Naive thymus-derived CD8-positive, alpha-beta T cell (primary cell): ENCODE measurements at regions not wholly inside any gene's neighbourhood (a gene's known extent, or its start where the extent isn't known, plus 50 kb on each side); places are given as distances from the start of the nearest gene placed in this dataset.
"Not testable (repeated sequence)": the region's sequence is repeated elsewhere in the genome, so short reads cannot be mapped to it uniquely, and the experiment has no call there.

Source experiments
- ATAC-seq, 2 donors: fragments of 150-1000 bp; cut with Tn5 transposase in 1 of 2; sonication (Bioruptor Pico), chemical (Tn5 transposase) in 1 of 2; 1 replicate in 1 of 2; 2 replicates in 1 of 2; pipeline ENCODE4 v1.10.0; 2021; ENCODE audit warnings: mild to moderate bottlenecking in 2 of 2, moderate library complexity in 2 of 2
- POLR2A ChIA-PET: fragments of 350-600 bp; sonication (Branson Sonifier 250); formaldehyde crosslinking; loops from one replicate; lab custom pipeline; 2021; ENCODE audit warnings: antibody characterized with exemption; lab: Charles Lee
- DNase-seq, 10 donors: peaks; one replicate each; pipeline versions ENCODE4 v3.0.0 to v3.0.0-alpha.2; 2020 to 2022
- H3K27ac Mint-ChIP-seq, 10 donors: one replicate each; pipeline ENCODE4 v1.8.0; 2020 to 2022; ENCODE audit warnings: mild to moderate bottlenecking in 10 of 10, mixed read lengths in 10 of 10, moderate library complexity in 4 of 10, inconsistent platforms in 1 of 10
- H3K27me3 Mint-ChIP-seq, 5 donors: one replicate each; pipeline ENCODE4 v1.8.0; 2021 to 2022; ENCODE audit warnings: mixed read lengths in 5 of 5
- H3K36me3 Mint-ChIP-seq, 3 donors: one replicate each; pipeline ENCODE4 v1.8.0; 2020 to 2022; ENCODE audit warnings: mixed read lengths in 3 of 3, mild to moderate bottlenecking in 2 of 3, inconsistent platforms in 1 of 3
- H3K4me1 Mint-ChIP-seq, 4 donors: one replicate each; pipeline ENCODE4 v1.8.0; 2021 to 2022; ENCODE audit warnings: mixed read lengths in 4 of 4
- H3K4me3 Mint-ChIP-seq, 10 donors: one replicate each; pipeline ENCODE4 v1.8.0; 2020 to 2022; ENCODE audit warnings: mild to moderate bottlenecking in 10 of 10, mixed read lengths in 10 of 10, moderate library complexity in 6 of 10, inconsistent platforms in 1 of 10
- H3K9me3 Mint-ChIP-seq, 9 donors: one replicate each; pipeline ENCODE4 v1.8.0; 2020 to 2022; ENCODE audit warnings: mixed read lengths in 9 of 9, mild to moderate bottlenecking in 3 of 9, inconsistent platforms in 1 of 9, moderate library complexity in 1 of 9

GRCh38 chr6:77087794-77088318, 375.4 kb downstream of the HTR1B start:
- peaks cover 0 to 13% (median 2%) of the 10 kb centered on the region in 9 donors for H3K9me3 Mint-ChIP-seq
- H3K4me1 Mint-ChIP-seq, H3K36me3 Mint-ChIP-seq, H3K27me3 Mint-ChIP-seq, DNase-seq, ATAC-seq, POLR2A ChIA-PET, H3K27ac Mint-ChIP-seq, H3K4me3 Mint-ChIP-seq: not testable (repeated sequence)

- H3K9me3 Mint-ChIP-seq: peaks cover 0 to 27% (median 11%) of the 10 kb centered on the region in 9 donors
- no peaks in the 10 kb centered on the region for H3K27me3 Mint-ChIP-seq
- no peaks in the 10 kb centered on the region for H3K4me1 Mint-ChIP-seq
- DNase-seq: no peak
- POLR2A ChIA-PET: no interaction called here
- H3K36me3 Mint-ChIP-seq: no peaks in the 10 kb centered on the region
- no peak overlapping the region for H3K27ac Mint-ChIP-seq
- ATAC-seq: no peak
- H3K4me3 Mint-ChIP-seq: no peak overlapping the region
Observed at GRCh38 chr6:77074037-77074713, 389.1 kb downstream of the HTR1B start.

DNA sequence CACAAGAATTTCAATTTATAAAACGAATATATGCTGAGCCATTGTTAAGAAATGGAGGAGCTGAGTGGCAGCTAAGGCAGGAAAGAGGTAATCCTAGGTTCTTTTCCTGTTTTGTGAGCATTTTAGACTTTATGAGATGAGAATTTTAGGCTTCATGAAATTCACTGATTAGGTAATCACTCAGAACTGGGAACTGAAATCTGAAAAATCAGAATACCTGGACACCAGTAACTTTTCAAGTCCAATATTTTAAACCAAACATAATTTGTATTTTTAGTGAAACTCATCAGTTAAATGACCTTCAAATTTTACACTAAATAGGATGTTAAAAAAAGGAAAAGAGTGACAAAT, 389.9 kb downstream of the HTR1B start:
- no peak for DNase-seq
- Mint-ChIP-seq H3K36me3 (no peaks in the 10 kb centered on the region), H3K27me3 (no peaks in the 10 kb centered on the region), H3K9me3 (peaks cover 0 to 22% (median 10%) of the 10 kb centered on the region in 9 donors), H3K4me3 (no peak overlapping the region), H3K4me1 (no peaks in the 10 kb centered on the region), H3K27ac (no peak overlapping the region)
- POLR2A ChIA-PET: no interaction called here
- ATAC-seq: no peak

GRCh38 chr6:77072694-77073409, 390.4 kb downstream of the HTR1B start:
- Mint-ChIP-seq H3K4me3 (no peak overlapping the region), H3K27me3 (no peaks in the 10 kb centered on the region), H3K27ac (no peak overlapping the region), H3K4me1 (no peaks in the 10 kb centered on the region), H3K36me3 (no peaks in the 10 kb centered on the region), H3K9me3 (peaks cover 0 to 18% (median 9%) of the 10 kb centered on the region in 9 donors)
- POLR2A ChIA-PET: no interaction called here
- ATAC-seq (no peak), DNase-seq (no peak)

- ATAC-seq: no peak
- Mint-ChIP-seq H3K9me3 (peaks cover 1 to 33% (median 12%) of the 10 kb centered on the region in 9 donors), H3K4me3 (no peak overlapping the region), H3K36me3 (peaks cover 0 to 13% (median 0%) of the 10 kb centered on the region in 3 donors), H3K27me3 (no peaks in the 10 kb centered on the region), H3K27ac (no peak overlapping the region), H3K4me1 (no peaks in the 10 kb centered on the region)
- no peak for DNase-seq
- POLR2A ChIA-PET: no interaction called here
Observed at GRCh38 chr6:77063494-77063893, 399.8 kb downstream of the HTR1B start.

GRCh38 chr6:77055711-77056110, 407.6 kb downstream of the HTR1B start:
- Mint-ChIP-seq H3K27me3 (no peaks in the 10 kb centered on the region), H3K9me3 (peaks cover 13 to 54% (median 30%) of the 10 kb centered on the region in 9 donors), H3K4me3 (no peak overlapping the region), H3K36me3 (peaks cover 0 to 4% (median 0%) of the 10 kb centered on the region in 3 donors), H3K4me1 (no peaks in the 10 kb centered on the region), H3K27ac (no peak overlapping the region)
- DNase-seq (no peak), ATAC-seq (no peak)
- POLR2A ChIA-PET: no interaction called here

GRCh38 chr6:77040568-77041195, 422.6 kb downstream of the HTR1B start:
- no peaks in the 10 kb centered on the region for H3K27me3 Mint-ChIP-seq
- H3K4me1 Mint-ChIP-seq: no peaks in the 10 kb centered on the region
- POLR2A ChIA-PET: no interaction called here
- ATAC-seq (no peak), DNase-seq (no peak)
- peaks cover 0 to 13% (median 0%) of the 10 kb centered on the region in 3 donors for H3K36me3 Mint-ChIP-seq
- peaks cover 7 to 49% (median 17%) of the 10 kb centered on the region in 9 donors for H3K9me3 Mint-ChIP-seq
- H3K4me3 Mint-ChIP-seq: no peak overlapping the region
- no peak overlapping the region for H3K27ac Mint-ChIP-seq

- no peaks in the 10 kb centered on the region for H3K27me3 Mint-ChIP-seq
- peaks cover 0 to 13% (median 0%) of the 10 kb centered on the region in 3 donors for H3K36me3 Mint-ChIP-seq
- no peak for DNase-seq
- H3K4me3 Mint-ChIP-seq: no peak overlapping the region
- POLR2A ChIA-PET: no interaction called here
- no peak overlapping the region for H3K27ac Mint-ChIP-seq
- no peaks in the 10 kb centered on the region for H3K4me1 Mint-ChIP-seq
- H3K9me3 Mint-ChIP-seq: peaks cover 6 to 50% (median 17%) of the 10 kb centered on the region in 9 donors
- ATAC-seq: no peak
Observed at GRCh38 chr6:77038807-77039206, 424.5 kb downstream of the HTR1B start.

DNA sequence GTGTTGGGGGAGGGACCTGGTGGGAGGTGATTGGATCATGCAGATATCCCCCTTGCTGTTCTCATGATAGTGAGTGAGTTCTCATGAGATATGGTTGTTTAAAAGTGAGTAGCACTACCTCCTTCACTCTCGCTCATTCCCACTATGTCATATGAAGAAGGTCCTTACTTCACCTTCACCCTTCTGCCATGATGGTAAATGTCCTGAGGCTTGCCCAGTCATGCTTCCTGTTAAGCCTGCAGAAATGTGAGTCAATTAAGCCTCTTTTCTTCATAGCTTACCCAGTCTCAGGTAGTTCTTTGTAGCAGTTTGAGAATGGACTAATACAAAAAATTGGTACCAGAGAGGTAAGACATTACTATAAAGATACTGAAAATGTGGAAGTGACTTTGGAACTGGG, 425.9 kb downstream of the HTR1B start:
- ATAC-seq (no peak), DNase-seq (no peak)
- Mint-ChIP-seq H3K9me3 (peaks cover 6 to 50% (median 17%) of the 10 kb centered on the region in 9 donors), H3K27me3 (no peaks in the 10 kb centered on the region), H3K36me3 (peaks cover 0 to 13% (median 0%) of the 10 kb centered on the region in 3 donors), H3K27ac (no peak overlapping the region), H3K4me3 (no peak overlapping the region), H3K4me1 (no peaks in the 10 kb centered on the region)
- POLR2A ChIA-PET: no interaction called here

GRCh38 chr6:77036400-77036799, 426.9 kb downstream of the HTR1B start:
- POLR2A ChIA-PET: no interaction called here
- ATAC-seq (no peak), DNase-seq (no peak)
- no peak overlapping the region for H3K4me3 Mint-ChIP-seq
- peaks cover 3 to 46% (median 15%) of the 10 kb centered on the region in 9 donors for H3K9me3 Mint-ChIP-seq
- no peaks in the 10 kb centered on the region for H3K27me3 Mint-ChIP-seq
- H3K36me3 Mint-ChIP-seq: peaks cover 0 to 13% (median 0%) of the 10 kb centered on the region in 3 donors
- no peaks in the 10 kb centered on the region for H3K4me1 Mint-ChIP-seq
- no peak overlapping the region for H3K27ac Mint-ChIP-seq

DNA sequence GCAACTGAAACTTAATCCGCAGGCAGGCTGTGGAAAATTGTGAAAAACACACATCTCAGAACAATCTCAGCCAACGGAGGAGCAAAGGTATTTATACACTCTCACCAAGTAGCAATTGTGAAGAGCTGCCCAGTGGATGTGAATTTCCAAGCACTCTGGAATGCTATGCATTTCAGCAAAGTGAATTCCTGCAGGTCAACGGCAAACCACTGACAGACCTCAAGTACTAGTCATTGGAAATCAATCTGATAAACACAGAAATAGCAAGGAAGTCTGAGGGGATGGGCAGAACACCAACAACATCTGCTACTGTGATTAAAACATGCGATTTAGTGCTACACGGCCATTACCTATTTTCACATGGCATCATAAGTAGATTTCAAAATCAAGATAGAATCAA, 429.1 kb downstream of the HTR1B start:
- DNase-seq: no peak
- peaks cover 0 to 13% (median 0%) of the 10 kb centered on the region in 3 donors for H3K36me3 Mint-ChIP-seq
- ATAC-seq: no peak
- peaks cover 7 to 47% (median 13%) of the 10 kb centered on the region in 9 donors for H3K9me3 Mint-ChIP-seq
- no peak overlapping the region for H3K4me3 Mint-ChIP-seq
- H3K4me1 Mint-ChIP-seq: no peaks in the 10 kb centered on the region
- POLR2A ChIA-PET: no interaction called here
- no peak overlapping the region for H3K27ac Mint-ChIP-seq
- H3K27me3 Mint-ChIP-seq: no peaks in the 10 kb centered on the region

DNA sequence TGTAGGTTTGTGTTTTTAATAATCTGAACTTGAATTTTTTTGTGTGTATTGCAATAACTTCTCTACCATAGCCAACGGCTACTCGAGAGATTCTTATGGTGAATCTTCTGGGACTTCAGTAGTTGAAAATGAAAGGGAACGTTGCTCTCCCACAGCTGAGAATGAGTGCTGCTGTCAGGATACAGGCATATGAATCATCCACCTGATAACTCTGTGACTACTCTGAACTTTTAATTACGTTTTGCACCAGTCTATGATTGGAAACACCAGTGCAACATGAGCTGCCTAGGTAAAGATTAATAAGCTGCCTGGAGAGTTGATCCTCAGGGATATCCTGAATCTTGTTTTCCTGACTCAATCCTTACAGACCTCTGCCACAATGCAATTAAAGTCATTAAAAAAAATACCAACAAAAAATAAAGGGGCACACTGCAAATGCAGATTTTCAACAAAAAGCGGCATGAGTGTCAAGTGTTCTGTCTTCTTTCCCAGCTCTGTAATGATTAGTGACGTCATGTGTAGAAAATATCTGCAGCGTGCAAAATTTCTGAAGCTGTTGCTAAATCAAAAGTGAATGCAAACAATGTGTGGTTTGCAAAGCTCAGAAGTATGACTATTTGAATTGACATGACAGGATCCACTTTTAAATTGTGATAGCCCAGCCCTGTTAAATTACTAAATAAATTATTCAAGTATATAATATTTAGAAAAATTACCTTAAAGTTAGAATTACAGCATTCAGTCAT, 432.2 kb downstream of the HTR1B start:
- no peak for DNase-seq
- H3K4me1 Mint-ChIP-seq: no peaks in the 10 kb centered on the region
- ATAC-seq: no peak
- no peaks in the 10 kb centered on the region for H3K27me3 Mint-ChIP-seq
- H3K27ac Mint-ChIP-seq: no peak overlapping the region
- POLR2A ChIA-PET: no interaction called here
- H3K9me3 Mint-ChIP-seq: peaks cover 0 to 32% (median 11%) of the 10 kb centered on the region in 9 donors
- H3K4me3 Mint-ChIP-seq: no peak overlapping the region
- no peaks in the 10 kb centered on the region for H3K36me3 Mint-ChIP-seq
